Cerebellar cortex (tissue), 1 donor: ENCODE measurements at regions not wholly inside any gene's neighbourhood (a gene's known extent, or its start where the extent isn't known, plus 50 kb on each side); places are given as distances from the start of the nearest gene placed in this dataset.
"Not testable (repeated sequence)": the region's sequence is repeated elsewhere in the genome, so short reads cannot be mapped to it uniquely, and the experiment has no call there.

ENCODE experiments used
- DNase-seq: peaks from one replicate; pipeline ENCODE4 v3.0.0-alpha.2; 2015; ENCODE audit warnings: low spot score

DNA sequence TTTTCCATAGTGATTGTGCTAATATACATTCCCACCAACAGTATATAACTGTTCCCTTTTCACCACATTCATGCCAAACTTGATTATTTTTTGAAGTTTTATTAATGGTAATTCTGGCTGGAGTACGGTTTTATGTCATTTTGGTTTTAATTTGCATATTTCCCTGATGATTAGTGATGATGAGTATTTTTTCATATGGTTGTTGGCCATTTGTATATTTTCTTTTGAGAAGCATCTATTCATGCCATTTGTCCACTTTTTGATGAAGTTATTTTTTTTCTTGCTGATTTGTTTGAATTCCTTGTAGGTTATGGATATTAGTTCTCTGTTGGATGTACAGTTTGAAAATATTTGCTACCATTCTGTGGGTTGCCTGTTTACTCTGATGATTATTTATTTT is 484.4 kb upstream of the SPRY2 start:
- DNase-seq = no peak

DNA sequence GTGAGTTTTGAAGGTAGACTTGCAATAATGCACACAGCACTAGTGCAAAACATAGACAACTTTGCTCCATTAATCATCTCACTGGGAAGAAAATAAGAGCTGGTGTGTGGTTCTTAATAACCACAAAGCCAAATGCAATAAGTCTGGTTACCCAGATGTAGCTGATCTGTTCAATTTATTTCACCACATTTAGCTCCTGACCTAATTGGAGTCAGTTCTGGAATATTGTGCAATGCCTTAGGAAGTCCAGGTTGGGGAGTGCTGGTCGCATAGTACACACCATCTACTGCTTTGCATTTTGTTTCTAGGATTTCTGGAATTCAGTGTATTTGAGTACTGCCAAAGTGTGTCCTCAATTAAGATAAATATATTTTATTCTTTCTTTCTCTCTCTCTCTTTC is 483.3 kb upstream of the SPRY2 start:
- DNase-seq = no peak

DNA sequence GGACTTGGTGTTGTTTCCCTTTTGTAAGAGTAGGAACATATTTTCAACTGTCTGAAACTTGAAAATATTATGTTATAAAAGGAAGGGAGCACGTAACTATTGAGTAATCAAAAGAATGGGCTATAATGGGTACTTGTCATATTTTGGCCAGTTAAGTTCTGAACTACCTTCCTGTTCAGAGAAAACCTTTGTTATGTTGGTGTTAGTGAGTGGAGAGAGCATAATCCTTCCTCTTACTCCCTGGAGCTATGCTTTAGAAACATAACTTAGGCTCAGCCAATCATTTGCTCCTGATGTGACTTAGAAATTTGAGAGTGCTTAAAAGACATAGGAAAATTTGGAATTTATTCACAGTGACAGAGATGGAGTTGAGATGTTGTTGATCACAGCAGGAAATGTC is 482.5 kb upstream of the SPRY2 start:
- no peak for DNase-seq

DNA sequence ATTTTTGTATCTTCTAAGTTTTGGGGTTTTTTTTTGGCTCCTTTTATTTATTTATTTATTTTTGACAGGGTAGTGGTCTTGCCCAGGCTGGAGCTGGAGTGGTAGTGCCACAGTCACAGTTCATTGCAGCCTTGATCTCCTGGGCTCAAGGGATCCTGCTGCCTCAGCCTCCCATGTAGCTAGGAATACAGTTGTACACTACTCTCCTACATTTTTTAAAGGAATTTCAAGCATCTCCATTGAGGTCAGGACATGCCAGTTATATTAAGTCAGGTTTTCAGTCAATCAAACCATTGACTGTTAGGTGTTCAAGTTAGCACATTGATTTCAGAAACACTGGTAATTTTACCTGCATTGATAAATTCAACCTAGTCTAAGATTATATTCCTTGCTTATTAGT is 480.5 kb upstream of the SPRY2 start:
- no peak for DNase-seq

DNA sequence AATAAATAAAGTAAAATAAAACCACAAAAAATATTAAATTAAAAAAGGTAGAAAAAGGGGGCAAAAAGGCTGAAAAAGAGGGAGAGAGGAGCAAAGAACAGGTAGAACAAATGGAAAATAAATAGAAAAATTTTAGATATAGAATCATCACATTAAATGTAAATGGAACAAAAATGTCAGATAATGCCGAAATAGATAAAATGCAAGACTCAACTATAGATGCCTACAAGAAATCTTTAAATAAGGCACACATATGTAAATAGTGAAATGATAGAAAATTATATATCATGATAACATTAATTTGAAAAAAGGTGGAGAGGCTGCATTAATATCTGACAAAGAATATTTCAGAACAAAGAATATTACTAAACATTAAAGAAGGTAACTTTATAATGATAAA is 477.1 kb upstream of the SPRY2 start:
- no peak for DNase-seq

DNA sequence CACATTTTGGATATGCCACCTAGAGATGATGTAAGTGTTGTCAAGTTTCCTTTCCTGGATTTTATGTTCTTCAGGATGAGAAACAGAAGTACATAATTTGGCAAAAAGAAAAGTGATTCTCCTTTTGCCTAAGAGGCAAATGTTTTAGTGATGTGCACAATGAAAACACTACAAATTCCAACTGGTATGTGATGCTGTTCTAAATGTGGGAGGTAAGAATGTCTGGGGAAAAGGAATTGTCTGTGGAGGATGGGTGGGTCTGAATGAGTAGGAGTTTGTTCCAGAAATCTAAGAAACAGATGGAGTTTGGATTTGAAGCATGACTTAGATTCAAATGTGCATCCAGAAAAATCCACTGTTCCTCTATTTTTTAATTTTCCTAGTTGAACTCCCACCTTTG is 473.6 kb upstream of the SPRY2 start:
- no peak for DNase-seq

DNA sequence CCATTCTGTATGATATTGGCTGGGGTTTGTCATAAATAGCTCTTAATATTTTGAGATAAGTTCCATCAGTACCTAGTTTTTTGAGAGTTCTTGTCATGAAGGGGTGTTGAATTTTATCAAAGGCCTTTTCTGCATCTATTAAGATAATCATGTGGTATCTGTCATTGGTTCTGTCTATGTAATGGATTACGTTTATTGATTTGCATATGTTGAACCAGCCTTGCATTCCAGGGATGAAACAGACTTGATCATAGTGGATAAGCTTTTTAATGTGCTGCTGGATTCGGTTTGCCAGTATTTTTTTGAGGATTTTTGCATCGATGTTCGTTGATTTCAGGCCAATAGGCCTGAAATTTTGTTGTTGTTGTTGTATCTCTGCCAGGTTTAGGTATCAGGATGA is 469.4 kb upstream of the SPRY2 start:
- DNase-seq = not testable (repeated sequence)

DNA sequence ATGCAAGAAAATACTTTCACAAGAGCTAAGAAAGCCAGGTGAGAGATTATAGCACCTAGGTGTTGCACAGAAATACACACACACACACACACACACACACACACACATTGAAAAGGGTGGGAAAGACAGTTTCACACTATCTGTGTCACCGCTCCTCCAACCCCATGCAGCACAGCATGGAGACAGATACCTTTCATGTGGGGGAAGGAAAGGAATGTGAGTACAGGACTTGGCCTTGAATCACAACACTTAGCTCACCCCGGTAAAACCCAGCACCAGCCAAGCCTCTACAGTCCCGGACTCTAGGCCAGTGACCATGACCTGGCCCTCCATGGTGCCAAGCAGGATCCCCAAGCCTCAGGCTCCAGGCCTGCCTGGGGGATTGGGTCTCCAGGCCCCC is 462.0 kb upstream of the SPRY2 start:
- DNase-seq = no peak

DNA sequence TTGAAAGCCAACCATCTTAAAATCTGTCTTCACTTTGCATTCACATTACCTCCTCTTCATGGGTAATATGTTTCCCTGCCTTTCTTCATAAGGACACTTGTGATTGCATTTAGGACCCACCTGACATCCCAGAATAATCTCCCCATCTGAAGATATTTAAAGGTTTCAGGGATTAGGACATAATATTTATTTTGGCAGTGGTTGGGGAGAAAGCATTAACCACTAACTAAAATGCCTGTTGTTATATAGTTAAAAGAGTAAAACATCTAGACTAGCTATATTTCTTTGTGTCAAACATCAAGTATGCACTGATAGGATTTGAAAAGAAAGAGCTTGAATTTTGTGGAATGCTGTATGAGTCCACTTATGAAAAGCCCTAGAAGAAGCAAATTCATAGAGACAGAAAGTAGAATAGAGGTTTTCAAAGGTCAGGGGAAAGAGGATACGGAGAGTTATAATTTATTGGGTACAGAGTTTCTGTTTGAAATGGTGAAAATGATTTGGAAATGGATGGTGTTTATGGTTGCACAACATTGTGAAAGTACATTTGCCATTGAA is 457.7 kb upstream of the SPRY2 start:
- no peak for DNase-seq

DNA sequence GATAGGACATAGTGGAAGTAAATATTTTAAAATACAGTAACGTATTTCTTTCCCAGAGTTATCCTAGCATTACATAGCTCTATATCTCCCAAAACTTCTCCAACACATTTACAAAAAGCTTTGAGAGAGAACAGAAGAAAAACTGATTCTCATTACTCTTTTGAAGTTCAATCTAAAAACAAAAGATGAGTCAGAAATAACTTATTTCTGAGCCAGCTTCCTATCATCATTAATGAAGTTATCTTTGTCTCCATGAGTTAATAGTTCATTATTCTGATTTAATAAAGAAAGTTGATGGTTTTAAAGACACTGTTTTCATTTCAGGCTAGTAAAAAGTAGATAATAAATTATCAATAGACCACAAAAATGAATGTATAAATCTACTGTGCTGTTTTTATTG is 446.7 kb upstream of the SPRY2 start:
- DNase-seq = no peak

DNA sequence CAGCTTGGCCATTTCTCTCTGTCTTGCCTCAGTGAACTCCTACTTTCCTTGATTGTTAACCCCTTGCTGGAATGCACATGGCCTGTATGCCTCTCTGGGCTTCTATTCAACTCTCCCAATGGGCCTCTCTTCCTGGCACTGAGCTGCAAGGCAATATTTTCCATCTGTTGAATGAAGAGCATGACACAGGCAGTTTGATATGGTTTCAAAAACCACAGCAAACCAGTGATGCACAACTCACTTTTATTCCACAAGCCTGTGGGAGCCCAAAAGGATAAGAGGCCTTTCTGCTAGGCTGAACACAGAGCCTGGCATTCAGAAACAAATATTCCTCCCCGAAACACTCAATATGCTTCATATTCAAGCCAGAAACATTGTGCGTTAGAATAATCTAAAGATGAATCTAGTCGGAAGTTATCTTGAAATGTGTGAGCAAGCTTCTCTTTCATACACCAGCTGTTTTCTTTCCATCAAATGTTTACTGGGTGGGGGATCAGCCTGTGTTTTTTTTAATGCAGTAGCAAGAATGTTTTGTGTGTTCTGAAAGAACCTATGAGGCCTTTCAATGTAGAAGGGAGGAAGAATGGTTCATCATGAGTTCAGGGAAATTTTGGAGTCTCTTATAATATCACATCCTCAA is 443.1 kb upstream of the SPRY2 start:
- peak; percentile 75 for DNase-seq

DNA sequence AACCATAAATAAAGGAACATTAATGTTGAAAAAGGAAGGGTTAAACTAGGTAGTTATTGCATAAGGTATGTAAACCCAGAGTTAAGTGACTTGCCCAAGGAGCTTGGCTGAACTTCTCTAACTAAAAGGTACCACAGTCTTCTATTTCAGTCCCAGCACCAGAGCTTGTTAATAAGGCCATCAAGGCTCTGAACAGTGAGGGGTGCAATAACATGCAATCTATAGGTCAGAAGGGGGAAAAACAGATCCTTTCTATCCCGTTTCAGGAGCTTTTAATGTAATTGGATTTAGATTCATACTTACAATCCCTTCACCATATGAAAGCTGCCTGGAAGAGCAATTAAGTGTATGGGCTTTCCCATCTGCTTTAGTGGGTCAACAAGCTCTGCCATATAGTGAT is 441.5 kb upstream of the SPRY2 start:
- DNase-seq = peak; percentile 7

DNA sequence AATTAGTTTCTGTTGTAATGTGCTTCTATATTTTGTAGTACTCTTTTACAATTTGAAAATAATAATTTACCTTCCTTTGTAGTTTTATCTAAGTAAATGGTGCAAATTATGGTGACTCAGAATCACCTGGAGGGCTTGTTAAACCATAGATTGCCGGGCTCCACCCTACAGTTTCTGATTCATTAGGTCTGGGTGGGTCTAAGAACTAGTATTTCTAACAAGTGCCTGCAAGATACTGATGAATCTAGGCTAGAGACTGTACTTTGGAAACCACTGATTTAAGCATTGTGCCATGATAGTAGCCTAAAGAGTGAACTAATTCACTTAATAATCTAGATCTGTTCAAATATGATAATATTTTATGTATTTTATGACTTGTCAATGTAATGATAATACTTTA is 437.4 kb upstream of the SPRY2 start:
- DNase-seq = no peak

DNA sequence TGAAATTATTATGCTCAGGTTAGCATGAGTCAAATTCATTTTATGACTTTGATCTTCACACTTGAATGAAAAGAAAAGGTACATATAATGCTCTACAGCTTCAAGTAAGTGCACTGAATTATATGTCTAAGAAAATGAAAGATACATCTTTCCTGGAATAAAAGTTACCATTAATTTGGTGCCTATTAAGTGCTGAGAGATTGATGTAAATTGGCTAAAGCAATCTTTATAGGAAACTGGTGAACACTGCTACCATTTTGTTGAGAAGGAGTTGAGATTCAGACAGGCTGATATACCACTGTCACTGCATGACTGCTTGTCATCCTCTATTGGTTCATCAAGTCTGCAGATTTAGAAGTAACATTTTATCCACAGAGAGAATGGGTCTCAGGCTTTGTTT is 416.8 kb upstream of the SPRY2 start:
- no peak for DNase-seq

DNA sequence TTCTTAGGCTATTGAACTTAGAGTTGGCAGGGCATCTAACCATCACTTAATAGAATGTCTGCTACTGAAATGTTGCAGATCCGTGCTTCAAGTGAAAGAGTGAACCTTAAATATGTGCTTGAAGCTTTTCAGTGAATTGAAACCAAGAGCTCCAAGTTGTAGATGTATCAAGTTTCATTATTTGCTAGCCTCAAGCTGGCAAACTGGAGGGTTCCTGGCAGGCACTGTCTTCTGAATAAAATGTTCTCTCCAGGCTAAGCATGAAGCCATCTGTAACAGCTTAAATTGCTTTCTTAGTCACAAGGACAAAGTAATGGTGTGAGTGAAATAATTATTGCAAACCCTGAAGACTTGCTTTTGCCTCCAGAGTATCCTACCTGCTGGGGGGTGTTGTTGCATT is 415.0 kb upstream of the SPRY2 start:
- peak; percentile 88 for DNase-seq

DNA sequence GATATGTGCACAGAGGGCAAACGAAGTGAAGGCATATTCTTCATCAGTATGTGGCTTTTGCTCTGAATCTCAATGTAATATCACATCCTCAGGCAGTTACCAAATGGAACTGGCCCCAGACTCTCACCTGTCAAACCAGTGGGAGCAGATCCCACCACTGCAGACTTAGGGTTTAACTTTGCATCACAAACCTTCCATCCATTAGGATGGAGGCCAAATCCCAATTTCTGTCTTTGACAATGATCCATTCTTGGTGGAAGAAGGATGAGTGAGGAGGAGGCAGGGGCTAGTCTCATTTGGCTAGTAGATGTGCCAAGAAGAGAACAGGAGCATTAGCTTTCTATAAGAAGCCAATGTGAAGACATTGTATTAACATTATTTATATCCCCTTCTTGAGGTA is 413.5 kb upstream of the SPRY2 start:
- no peak for DNase-seq

DNA sequence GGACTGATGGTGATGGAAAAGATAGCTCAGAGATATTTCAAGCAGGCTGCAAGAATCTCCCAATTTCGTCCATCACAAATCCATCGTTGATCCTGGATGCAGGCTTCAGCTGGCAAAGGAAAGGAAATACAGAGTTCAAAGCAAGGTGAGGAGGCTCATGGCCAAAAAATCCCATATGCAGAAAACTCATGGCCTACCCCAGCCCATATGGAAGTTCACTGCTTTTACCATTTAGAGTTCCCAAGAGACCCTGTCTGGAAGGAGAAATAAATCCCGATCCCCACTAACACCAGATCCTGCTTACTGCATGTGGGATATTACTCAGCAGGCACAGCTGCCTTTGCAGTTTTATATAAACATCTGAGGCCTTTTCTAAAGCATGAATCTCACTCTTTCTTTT is 412.9 kb upstream of the SPRY2 start:
- DNase-seq = no peak

DNA sequence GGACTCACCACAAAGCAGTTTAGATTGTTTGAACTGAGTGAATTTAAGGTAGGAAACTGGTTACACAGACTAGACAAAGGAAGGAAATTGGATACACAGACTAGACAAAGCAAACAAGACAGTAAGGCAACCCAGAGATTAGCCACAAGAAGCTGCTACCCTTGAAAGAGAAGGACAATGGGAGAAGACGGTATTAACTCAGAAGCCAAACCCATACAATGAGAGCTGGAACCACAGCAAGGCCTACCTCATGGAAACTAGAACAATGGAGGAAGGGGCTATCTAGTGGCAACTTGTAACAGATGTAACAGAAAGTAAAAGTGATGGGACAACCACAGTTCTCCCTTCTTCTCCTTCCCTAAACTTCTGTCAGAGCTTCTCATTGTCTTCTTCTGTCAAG is 410.9 kb upstream of the SPRY2 start:
- no peak for DNase-seq

DNA sequence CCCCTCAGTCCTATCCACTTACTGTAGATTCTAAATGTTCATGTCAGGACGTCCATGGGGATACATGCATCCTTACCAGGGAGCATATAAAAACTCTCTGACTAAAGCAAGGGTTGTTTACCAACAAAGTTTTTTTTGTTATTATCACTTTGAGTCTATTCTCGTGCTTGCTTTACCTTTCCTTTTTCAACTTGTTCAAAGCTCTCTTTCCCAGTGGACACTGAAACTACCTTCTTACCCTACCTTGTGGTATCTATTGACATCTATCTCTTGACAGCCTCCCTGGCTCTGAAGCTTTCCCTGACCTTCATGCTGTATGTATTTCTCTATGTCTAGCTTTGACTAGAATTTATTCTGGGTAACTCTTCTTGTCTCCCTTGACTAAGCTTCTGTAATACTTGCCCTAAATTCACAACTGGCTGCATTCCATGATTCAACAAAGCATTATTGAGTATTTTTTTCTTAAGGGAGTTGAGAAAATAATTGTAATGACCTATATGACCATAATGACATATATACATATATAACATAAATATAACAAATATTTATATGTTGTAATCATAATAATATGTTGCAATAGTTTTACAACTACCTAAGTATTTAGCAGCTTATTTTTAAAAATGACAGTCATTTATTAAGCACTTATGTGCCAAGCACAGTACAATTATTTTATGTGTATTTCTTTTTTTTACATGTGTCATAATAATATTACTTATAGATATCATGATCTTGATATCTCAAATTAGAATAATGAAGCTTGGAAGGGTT is 403.4 kb upstream of the SPRY2 start:
- DNase-seq = no peak

DNA sequence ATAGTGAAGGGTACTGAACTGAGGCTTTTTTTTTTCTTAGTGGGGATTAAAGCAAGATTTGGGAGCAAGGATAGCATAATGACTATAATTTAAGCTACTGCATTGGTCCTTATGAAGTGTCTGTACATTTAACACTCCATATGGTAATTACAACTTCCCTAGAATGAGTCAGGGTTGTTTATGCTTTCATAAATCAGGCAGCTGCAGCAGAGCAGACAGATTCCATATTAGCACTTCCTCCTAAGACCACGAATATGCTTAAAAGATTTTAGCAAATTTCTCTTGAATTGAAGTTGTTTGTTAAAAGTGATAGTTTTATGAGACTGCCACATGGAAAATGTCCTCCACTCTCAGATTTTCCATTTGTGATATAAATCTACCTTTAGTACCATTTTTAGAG is 401.1 kb upstream of the SPRY2 start:
- DNase-seq = no peak

DNA sequence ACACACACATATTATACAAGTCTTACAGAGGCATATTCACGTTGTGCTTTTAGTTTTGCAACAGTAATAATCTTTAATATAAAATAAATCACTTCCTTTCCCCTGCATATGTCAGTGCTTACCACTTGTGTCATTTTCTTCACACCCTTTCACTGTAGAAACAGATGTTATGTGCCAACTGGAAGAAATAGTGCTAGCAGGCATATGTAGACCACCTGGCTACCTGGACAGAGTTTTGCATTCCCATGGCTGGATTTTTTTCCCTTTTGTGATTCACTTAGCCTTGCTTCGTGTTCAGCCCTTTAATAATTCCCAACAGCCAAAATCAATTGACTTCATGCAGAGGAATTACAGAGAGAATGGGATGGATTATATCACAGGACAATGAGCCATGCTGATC is 399.1 kb upstream of the SPRY2 start:
- peak; percentile 82 for DNase-seq

DNA sequence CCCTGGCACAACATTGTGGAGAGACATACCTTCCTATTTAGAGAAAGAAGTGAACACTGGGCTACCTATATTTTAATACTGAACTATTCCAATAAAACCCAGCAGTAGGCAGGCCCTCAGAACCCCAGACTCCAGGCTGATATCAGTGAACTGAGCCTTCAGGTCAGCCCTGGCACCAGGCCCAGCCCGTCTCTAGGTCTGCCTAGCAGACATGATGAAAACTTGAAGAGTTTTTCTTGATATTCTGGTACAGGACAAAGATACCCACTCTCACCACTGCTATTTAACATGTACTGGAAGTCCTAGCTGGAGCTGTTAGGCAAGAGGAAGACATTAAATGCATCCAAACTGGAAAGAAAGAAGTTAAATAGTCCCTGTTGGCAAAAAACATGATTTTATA is 396.6 kb upstream of the SPRY2 start:
- no peak for DNase-seq

DNA sequence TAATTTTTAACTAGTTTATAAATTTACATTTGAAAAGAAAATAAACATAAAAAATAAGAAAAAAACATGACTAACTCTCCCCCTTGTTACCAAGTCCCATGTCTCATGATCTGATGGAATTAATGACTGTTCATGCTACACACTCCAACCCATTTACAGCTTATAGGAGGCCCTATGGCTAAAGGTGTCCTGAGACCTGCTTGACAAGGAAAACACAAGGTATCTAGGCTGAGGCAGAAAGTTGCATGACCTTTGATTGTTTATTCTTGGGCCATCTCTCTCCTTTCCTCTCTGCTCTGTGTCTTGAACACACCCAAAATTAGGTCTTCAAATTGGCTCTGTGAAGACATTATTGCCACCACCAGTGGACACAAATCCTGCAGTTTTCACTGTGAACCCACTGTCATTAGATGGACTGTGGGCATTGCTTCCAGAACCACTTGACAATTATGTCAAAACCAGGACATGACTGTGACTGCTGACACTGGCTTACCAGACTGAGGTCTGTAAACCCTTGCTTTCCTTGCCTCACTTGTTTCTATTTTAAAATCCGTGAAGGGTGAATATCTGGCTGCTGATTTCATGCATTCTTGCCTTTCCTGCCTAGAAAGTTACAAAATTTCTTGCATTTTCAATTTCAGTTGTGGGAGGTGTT is 386.5 kb upstream of the SPRY2 start:
- no peak for DNase-seq
